Erythroblast (primary cell): ENCODE measurements at regions not wholly inside any gene's neighbourhood (a gene's known extent, or its start where the extent isn't known, plus 50 kb on each side); places are given as distances from the start of the nearest gene placed in this dataset.

Experiments used
- DNase-seq, 2 experiments: peaks; one replicate each; lab custom pipeline; 2025; lab: John Stamatoyannopoulos, UW
- GATA1 ChIP-seq: IDR thresholded peaks from 2 replicates; pipeline ENCODE4 v1.6.1; 2011; ENCODE audit warnings: low read depth, mild to moderate bottlenecking, control low read depth, low read length, moderate library complexity
- POLR2A ChIP-seq: IDR thresholded peaks from 2 replicates; pipeline ENCODE4 v1.6.1; 2011; ENCODE audit warnings: mild to moderate bottlenecking, low read length

GRCh38 chr11:127149410-127149809, 148.8 kb upstream of the KIRREL3 start:
- DNase-seq, result no peak

GRCh38 chr11:127143251-127143650, 142.7 kb upstream of the KIRREL3 start:
- TF ChIP-seq GATA1 (no peak), POLR2A (no peak)
- no peak for DNase-seq

More at GRCh38 chr11:127149410-127149809, 148.8 kb upstream of the KIRREL3 start:
- TF ChIP-seq POLR2A, result no peak
- no peak for TF ChIP-seq GATA1

GRCh38 chr11:127138613-127139012, 138.0 kb upstream of the KIRREL3 start:
- no peak for TF ChIP-seq POLR2A
- no peak for TF ChIP-seq GATA1
- DNase-seq, result no peak

GRCh38 chr11:127137771-127138280, 137.3 kb upstream of the KIRREL3 start:
- no peak for DNase-seq
- TF ChIP-seq POLR2A (no peak), GATA1 (no peak)

GRCh38 chr11:127136438-127136837, 135.9 kb upstream of the KIRREL3 start:
- TF ChIP-seq POLR2A (no peak), GATA1 (no peak)

GRCh38 chr11:127135256-127135655, 134.7 kb upstream of the KIRREL3 start:
- TF ChIP-seq GATA1 (no peak), POLR2A (no peak)
- no peak for DNase-seq

More at GRCh38 chr11:127136438-127136837, 135.9 kb upstream of the KIRREL3 start:
- no peak for DNase-seq

GRCh38 chr11:127133061-127133460, 132.5 kb upstream of the KIRREL3 start:
- TF ChIP-seq POLR2A, result no peak
- no peak for TF ChIP-seq GATA1
- no peak for DNase-seq

- TF ChIP-seq POLR2A (no peak), GATA1 (no peak)
- no peak for DNase-seq
Observed at GRCh38 chr11:127130321-127130720, 129.8 kb upstream of the KIRREL3 start.

GRCh38 chr11:127126986-127127385, 126.4 kb upstream of the KIRREL3 start:
- no peak for DNase-seq

GRCh38 chr11:127119356-127119755, 118.8 kb upstream of the KIRREL3 start:
- TF ChIP-seq GATA1 (no peak), POLR2A (no peak)
- DNase-seq, result no peak

More at GRCh38 chr11:127126986-127127385, 126.4 kb upstream of the KIRREL3 start:
- no peak for TF ChIP-seq GATA1
- TF ChIP-seq POLR2A, result no peak

GRCh38 chr11:127118811-127119210, 118.2 kb upstream of the KIRREL3 start:
- no peak for DNase-seq
- TF ChIP-seq GATA1 (no peak), POLR2A (no peak)

- TF ChIP-seq POLR2A (no peak), GATA1 (no peak)
- DNase-seq, result no peak
Observed at GRCh38 chr11:127117231-127117739, 116.7 kb upstream of the KIRREL3 start.

- DNase-seq, result no peak
- TF ChIP-seq POLR2A, result no peak
- no peak for TF ChIP-seq GATA1
Observed at GRCh38 chr11:127115844-127116243, 115.3 kb upstream of the KIRREL3 start.

- TF ChIP-seq POLR2A, result no peak
- no peak for TF ChIP-seq GATA1
- no peak for DNase-seq
Observed at GRCh38 chr11:127114035-127114434, 113.5 kb upstream of the KIRREL3 start.

- TF ChIP-seq POLR2A (no peak), GATA1 (no peak)
- DNase-seq, result no peak
Observed at GRCh38 chr11:127110542-127110941, 110.0 kb upstream of the KIRREL3 start.

- TF ChIP-seq GATA1 (no peak), POLR2A (no peak)
Observed at GRCh38 chr11:127109796-127110480, 109.4 kb upstream of the KIRREL3 start.

More at GRCh38 chr11:127109796-127110480, 109.4 kb upstream of the KIRREL3 start:
- no peak for DNase-seq
